CD4-positive, alpha-beta T cell treated with Interleukin-17A for 4 hours (primary cell): ENCODE measurements at regions not wholly inside any gene's neighbourhood (a gene's known extent, or its start where the extent isn't known, plus 50 kb on each side); places are given as distances from the start of the nearest gene placed in this dataset.
"Not testable (repeated sequence)": the region's sequence is repeated elsewhere in the genome, so short reads cannot be mapped to it uniquely, and the experiment has no call there.

ENCODE experiments used
- DNase-seq: peaks from one replicate; pipeline ENCODE4 v3.0.0-alpha.2; 2020; ENCODE audit warnings: mixed read lengths

DNA sequence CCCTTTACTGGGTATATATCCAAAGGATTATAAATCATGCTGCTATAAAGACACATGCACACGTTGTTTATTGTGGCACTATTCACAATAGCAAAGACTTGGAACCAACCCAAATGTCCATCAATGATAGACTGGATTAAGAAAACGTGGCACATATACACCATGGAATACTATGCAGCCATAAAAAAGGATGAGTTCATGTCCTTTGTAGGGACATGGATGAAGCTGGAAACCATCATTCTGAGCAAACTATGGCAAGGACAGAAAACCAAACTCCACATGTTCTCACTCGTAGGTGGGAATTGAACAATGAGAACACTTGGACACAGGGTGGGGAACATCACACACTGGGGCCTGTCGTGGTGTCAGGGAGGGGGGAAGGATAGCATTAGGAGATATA lies 59.2 kb downstream of the CXorf49B start:
- not testable (repeated sequence) for DNase-seq

GRCh38 chrX:71823391-71824057 lies 60.4 kb downstream of the CXorf49B start:
- no peak for DNase-seq

DNA sequence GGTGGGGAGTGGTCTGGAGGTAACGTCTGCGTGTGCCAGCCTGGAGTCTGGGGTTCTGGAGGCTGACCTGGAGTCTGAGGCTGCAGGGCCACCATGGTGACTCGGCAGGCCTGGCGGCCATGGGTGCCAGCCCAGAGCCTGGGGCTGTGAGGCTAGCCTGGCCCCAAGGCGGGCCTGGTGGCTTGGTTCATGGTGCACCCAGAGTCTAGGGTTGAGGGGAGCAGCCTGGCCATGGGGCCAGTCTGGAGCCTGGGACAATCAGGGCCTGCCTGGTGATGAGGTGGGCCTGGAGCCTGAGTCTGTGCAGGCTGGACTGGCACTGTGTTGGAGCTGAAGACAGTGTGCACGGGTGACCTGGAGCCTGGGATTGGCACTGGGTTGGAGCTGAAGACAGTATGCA lies 64.9 kb downstream of the CXorf49B start:
- DNase-seq = no peak

- not testable (repeated sequence) for DNase-seq
Measured at GRCh38 chrX:71838092-71838491, 72.6 kb upstream of the NHSL2 start.

GRCh38 chrX:71846429-71846828 lies 64.2 kb upstream of the NHSL2 start:
- no peak for DNase-seq

DNA sequence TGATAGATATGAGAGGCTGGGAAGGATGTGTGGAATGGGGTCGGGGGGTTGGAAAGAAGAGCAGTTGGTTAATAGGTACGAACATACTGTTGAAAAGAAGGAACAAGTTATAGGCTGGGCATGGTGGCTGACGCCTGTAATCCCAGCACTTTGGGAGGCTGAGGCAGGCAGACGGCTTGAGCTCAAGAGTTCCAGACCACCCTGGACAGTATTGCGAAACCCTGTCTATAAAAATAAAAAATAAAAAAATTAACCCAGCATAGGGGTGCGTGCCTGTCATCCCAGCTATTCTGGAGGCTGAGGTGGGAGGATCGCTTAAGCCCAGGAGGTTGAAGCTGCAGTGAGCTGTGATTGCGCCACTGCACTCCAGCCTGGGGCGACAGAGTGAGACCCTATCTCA lies 58.5 kb upstream of the NHSL2 start:
- no peak for DNase-seq

DNA sequence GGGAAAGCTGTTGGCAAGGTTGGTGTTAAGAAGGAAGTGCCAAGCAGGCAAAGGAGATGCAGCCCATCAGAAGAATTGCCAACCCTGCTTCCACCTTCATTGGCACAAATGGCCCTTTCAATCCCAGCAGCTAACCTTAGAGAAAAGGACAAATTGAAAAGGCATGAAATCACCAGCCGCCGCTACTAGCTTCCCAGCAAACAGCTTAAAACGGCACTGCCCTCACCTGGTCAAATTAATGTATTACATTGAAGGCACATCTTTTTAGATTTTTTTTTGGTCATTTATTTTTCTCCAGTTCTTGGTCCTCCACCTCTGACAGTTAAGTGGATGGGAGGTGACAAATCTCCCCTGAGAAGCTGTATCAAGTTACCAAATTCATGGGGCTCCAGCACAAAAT lies 51.0 kb upstream of the NHSL2 start:
- peak; percentile 54 for DNase-seq
